Naive thymus-derived CD4-positive, alpha-beta T cell (primary cell): ENCODE measurements at regions not wholly inside any gene's neighbourhood (a gene's known extent, or its start where the extent isn't known, plus 50 kb on each side); places are given as distances from the start of the nearest gene placed in this dataset.
A peak's percentile ranks its signal among the peaks of the same experiment; 100 is the strongest.
"Not testable (repeated sequence)": the region's sequence is repeated elsewhere in the genome, so short reads cannot be mapped to it uniquely, and the experiment has no call there.

ENCODE experiments used
- ATAC-seq: fragments of 150-1000 bp; cut with Tn5 transposase; 2 replicates; pipeline ENCODE4 v1.10.0; 2021; ENCODE audit warnings: mild to moderate bottlenecking, moderate library complexity
- CTCF ChIA-PET: fragments of 350-600 bp; sonication (Branson Sonifier 250); formaldehyde crosslinking; loops from one replicate; lab custom pipeline; 2021; ENCODE audit warnings: antibody characterized with exemption; lab: Charles Lee
- POLR2A ChIA-PET: fragments of 350-600 bp; sonication (Branson Sonifier 250); formaldehyde crosslinking; loops from one replicate; lab custom pipeline; 2021; ENCODE audit warnings: antibody characterized with exemption, inconsistent platforms; lab: Charles Lee
- DNase-seq, 9 donors: peaks; one replicate each; pipeline versions ENCODE4 v3.0.0 to v3.0.0-alpha.2; 2020 to 2022; ENCODE audit warnings: mixed read lengths in 1 of 9
- H3K27ac ChIP-seq: one replicate; pipeline ENCODE4 v1.7.0; 2013; ENCODE audit warnings: mild to moderate bottlenecking, low read depth, low read length, moderate library complexity
- H3K27me3 ChIP-seq, 2 donors: one replicate each; pipeline ENCODE4 v1.7.0; 2013; ENCODE audit warnings: low read length in 2 of 2, mild to moderate bottlenecking in 2 of 2, moderate library complexity in 2 of 2; ENCODE audit not compliant: control insufficient read depth in 2 of 2, insufficient read depth in 2 of 2
- H3K36me3 ChIP-seq, 3 experiments: 1 replicate in 2 of 3; 2 replicates in 1 of 3; pipeline ENCODE4 v1.7.0; 2013; ENCODE audit warnings: low read length in 3 of 3, mild to moderate bottlenecking in 3 of 3, moderate library complexity in 1 of 3; ENCODE audit not compliant: insufficient read depth in 3 of 3, control insufficient read depth in 2 of 3
- H3K4me1 ChIP-seq, 2 donors: one replicate each; pipeline ENCODE4 v1.7.0; 2013; ENCODE audit warnings: low read length in 2 of 2, mild to moderate bottlenecking in 2 of 2, moderate library complexity in 1 of 2; ENCODE audit not compliant: control insufficient read depth in 2 of 2, insufficient read depth in 2 of 2
- H3K4me3 ChIP-seq: 2 replicates; pipeline ENCODE4 v1.7.0; 2013; ENCODE audit warnings: mild to moderate bottlenecking, low read length
- H3K9me3 ChIP-seq, 3 experiments: 1 replicate in 2 of 3; 2 replicates in 1 of 3; pipeline ENCODE4 v1.7.0; 2013; ENCODE audit warnings: low read length in 3 of 3; ENCODE audit not compliant: control insufficient read depth in 2 of 3
- H3K27ac Mint-ChIP-seq, 9 donors: one replicate each; pipeline ENCODE4 v1.8.0; 2020 to 2022; ENCODE audit warnings: mixed read lengths in 9 of 9, mild to moderate bottlenecking in 8 of 9, moderate library complexity in 5 of 9, inconsistent platforms in 2 of 9
- H3K27me3 Mint-ChIP-seq, 5 donors: one replicate each; pipeline ENCODE4 v1.8.0; 2021 to 2022; ENCODE audit warnings: mixed read lengths in 5 of 5, mild to moderate bottlenecking in 1 of 5
- H3K36me3 Mint-ChIP-seq, 5 donors: one replicate each; pipeline ENCODE4 v1.8.0; 2020 to 2022; ENCODE audit warnings: mixed read lengths in 5 of 5, mild to moderate bottlenecking in 3 of 5, inconsistent platforms in 1 of 5
- H3K4me1 Mint-ChIP-seq, 7 donors: one replicate each; pipeline ENCODE4 v1.8.0; 2020 to 2022; ENCODE audit warnings: mixed read lengths in 7 of 7, mild to moderate bottlenecking in 3 of 7, inconsistent platforms in 1 of 7
- H3K4me3 Mint-ChIP-seq, 10 donors: one replicate each; pipeline ENCODE4 v1.8.0; 2020 to 2022; ENCODE audit warnings: mild to moderate bottlenecking in 10 of 10, mixed read lengths in 10 of 10, moderate library complexity in 6 of 10, inconsistent platforms in 2 of 10
- H3K9me3 Mint-ChIP-seq, 11 donors: one replicate each; pipeline ENCODE4 v1.8.0; 2020 to 2022; ENCODE audit warnings: mixed read lengths in 11 of 11, mild to moderate bottlenecking in 4 of 11, inconsistent platforms in 1 of 11, moderate library complexity in 1 of 11
- intact Hi-C, 2 donors: fragments of 100-400 bp; cut with micrococcal nuclease; formaldehyde crosslinking; loops; one replicate each; pipeline ENCODE4 v1.15.1; 2023

DNA sequence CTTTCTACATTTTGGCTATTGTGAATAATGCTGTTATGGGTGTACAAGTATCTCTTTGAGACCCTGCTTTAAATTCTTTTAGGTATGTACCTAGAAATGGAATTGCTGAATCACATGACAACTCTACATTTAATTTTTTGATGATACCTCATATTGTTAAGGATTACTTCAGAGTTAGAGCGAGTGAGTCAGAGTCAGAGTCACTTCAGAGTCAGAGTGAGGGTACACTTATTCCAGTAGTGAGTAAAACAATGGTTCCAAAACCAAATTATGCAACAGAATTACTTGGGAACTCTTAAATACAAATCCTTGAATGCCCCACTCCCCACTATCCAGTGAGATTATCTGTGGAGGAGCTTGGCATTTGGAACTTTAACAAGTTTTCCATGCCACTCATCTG, 50.3 kb upstream of the SNRK start:
- H3K36me3 ChIP-seq: no peaks in the 10 kb centered on the region
- Mint-ChIP-seq H3K36me3 (peaks cover 0 to 11% (median 0%) of the 10 kb centered on the region in 5 donors), H3K27ac (no peak overlapping the region), H3K4me3 (no peak overlapping the region), H3K9me3 (peaks cover 0 to 14% (median 0%) of the 10 kb centered on the region in 11 donors), H3K4me1 (peaks cover 7 to 32% (median 24%) of the 10 kb centered on the region in 7 donors), H3K27me3 (peaks cover 0 to 8% (median 0%) of the 10 kb centered on the region in 5 donors)
- ChIA-PET POLR2A (interaction anchor here (1.0 kb wide), 1 partner anchor 9 kb away, joined by 3 read pairs; no protein-coding TSS in a partner anchor), CTCF (interaction anchor here (0.5 to 1.1 kb wide), 2 partner anchors 66 to 73 kb away, joined by 3 read pairs; no protein-coding TSS in a partner anchor)
- no peak overlapping the region for H3K27ac ChIP-seq
- no peaks in the 10 kb centered on the region for H3K9me3 ChIP-seq
- H3K4me1 ChIP-seq: peaks cover 3 to 4% of the 10 kb centered on the region in 2 donors
- no peaks in the 10 kb centered on the region for H3K27me3 ChIP-seq
- ATAC-seq (no peak), DNase-seq (no peak)
- intact Hi-C loops: no loop called here
- no peak overlapping the region for H3K4me3 ChIP-seq

DNA sequence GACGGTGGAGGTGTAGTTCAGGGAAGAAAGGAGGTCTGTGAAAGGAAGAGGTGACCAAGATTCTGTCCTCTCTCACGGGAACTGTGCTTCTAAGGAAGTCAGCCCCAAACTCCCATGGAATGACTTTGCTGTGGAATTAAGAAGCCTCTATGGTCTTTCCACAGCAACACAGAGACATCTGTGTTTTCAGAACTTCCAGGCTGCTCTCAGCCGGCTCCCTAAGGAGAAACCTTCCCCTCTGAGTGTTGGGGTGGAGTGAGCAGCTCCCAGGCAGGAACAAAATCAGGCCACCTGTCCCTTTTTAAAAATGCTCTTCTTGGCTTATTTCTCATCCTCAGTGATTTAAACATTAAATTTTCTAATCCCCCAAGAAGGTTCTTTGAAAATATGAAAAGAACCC, 53.3 kb upstream of the SNRK start:
- no peak for ATAC-seq
- H3K9me3 ChIP-seq: no peaks in the 10 kb centered on the region
- DNase-seq: no peak
- ChIA-PET POLR2A (interaction anchor here (0.7 to 1.9 kb wide), 5 partner anchors 11 to 617 kb away, joined by 3 to 8 read pairs (median 4); no protein-coding TSS in a partner anchor), CTCF (interaction anchor here (0.7 to 1.2 kb wide), 2 partner anchors 67 to 71 kb away, joined by 3 to 4 read pairs; no protein-coding TSS in a partner anchor)
- Mint-ChIP-seq H3K9me3 (peaks cover 0 to 11% (median 2%) of the 10 kb centered on the region in 11 donors), H3K27ac (no peak overlapping the region), H3K27me3 (peaks cover 0 to 17% (median 0%) of the 10 kb centered on the region in 5 donors), H3K4me3 (no peak overlapping the region), H3K36me3 (peaks cover 0 to 8% (median 2%) of the 10 kb centered on the region in 5 donors), H3K4me1 (peaks cover 3 to 15% (median 7%) of the 10 kb centered on the region in 7 donors)
- H3K36me3 ChIP-seq: no peaks in the 10 kb centered on the region
- no peak overlapping the region for H3K4me3 ChIP-seq
- intact Hi-C loops: no loop called here
- H3K4me1 ChIP-seq: peaks cover 0 to 3% of the 10 kb centered on the region in 2 donors
- H3K27me3 ChIP-seq: no peaks in the 10 kb centered on the region
- H3K27ac ChIP-seq: no peak overlapping the region

DNA sequence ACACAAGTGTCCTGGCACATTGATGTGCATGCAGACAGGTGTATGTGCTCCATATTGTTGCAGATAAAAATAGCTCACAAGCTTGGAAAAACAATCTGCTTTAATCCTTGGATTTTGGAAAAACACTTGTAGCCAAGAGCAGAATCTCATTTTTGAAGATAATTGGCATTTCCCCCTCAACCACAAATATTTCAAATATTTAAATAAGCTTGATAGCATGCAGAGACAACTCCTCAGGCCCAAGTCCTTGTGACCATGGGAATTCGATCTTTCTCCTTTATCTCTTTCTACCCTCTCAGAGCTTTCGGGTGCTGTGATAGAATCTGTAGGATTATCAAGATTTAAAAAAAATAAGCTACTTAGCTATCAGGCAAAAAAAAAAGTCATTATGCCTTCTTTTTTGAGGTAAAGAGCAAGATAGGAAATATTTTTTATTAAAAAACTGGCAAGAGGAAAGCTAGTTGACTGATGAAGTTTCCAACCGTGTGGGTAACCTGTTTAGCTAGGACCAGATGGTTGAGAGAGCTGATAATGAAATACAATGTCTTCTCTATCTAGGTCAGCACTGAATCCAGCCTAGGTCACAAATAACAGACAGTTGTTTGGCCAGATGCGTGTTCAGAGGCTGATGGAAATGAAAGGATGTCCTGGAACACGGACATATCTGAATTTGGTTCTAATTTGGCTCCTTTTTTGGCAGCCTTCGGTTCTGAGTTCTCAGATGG, 54.9 kb upstream of the SNRK start:
- peaks cover 0 to 12% (median 0%) of the 10 kb centered on the region in 5 donors for H3K27me3 Mint-ChIP-seq
- ATAC-seq: no peak
- no peak overlapping the region for H3K4me3 ChIP-seq
- intact Hi-C loops: loop anchor here in 1 of 2 donors (2.0 kb wide), 1 partner anchor 15 kb away; no protein-coding TSS in a partner anchor
- POLR2A ChIA-PET: interaction anchor here (0.6 to 1.4 kb wide), 5 partner anchors 11 to 69 kb away, joined by 3 to 5 read pairs (median 4); partner anchors contain the start of gene SNRK
- H3K4me1 ChIP-seq: peaks cover 0 to 2% of the 10 kb centered on the region in 2 donors
- H3K27me3 ChIP-seq: no peaks in the 10 kb centered on the region
- no peak for DNase-seq
- H3K36me3 ChIP-seq: no peaks in the 10 kb centered on the region
- H3K9me3 Mint-ChIP-seq: peaks cover 6 to 18% (median 17%) of the 10 kb centered on the region in 11 donors
- H3K4me3 Mint-ChIP-seq: no peak overlapping the region
- H3K27ac ChIP-seq: no peak overlapping the region
- peak overlapping the region in 1 of 9 donors; percentile 11 for H3K27ac Mint-ChIP-seq
- CTCF ChIA-PET: interaction anchor here (0.9 kb wide), 2 partner anchors 10 to 17 kb away, joined by 3 to 4 read pairs; no protein-coding TSS in a partner anchor
- H3K4me1 Mint-ChIP-seq: peaks cover 3 to 15% (median 5%) of the 10 kb centered on the region in 7 donors
- H3K9me3 ChIP-seq: no peaks in the 10 kb centered on the region
- peaks cover 0 to 20% (median 14%) of the 10 kb centered on the region in 5 donors for H3K36me3 Mint-ChIP-seq

DNA sequence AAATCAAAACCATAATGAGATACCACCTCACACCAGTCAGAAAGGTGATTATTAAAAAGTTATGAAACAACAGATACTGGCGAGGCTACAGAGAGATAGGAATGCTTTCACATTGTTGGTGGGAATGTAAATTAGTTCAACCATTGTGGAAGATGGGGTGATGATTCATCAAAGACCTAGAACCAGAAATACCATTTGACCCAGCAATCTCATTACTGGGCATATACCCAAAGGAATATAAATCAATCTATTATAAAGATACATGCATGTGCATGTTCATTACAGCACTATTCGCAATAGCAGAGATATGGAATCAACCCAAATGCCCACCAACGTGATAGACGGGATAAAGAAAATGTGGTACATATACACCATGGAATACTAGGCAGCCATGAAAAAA, 56.5 kb upstream of the SNRK start:
- intact Hi-C loops: loop anchor here in 1 of 2 donors (2.0 kb wide), 1 partner anchor 17 kb away; no protein-coding TSS in a partner anchor
- H3K4me1 ChIP-seq, CTCF ChIA-PET, DNase-seq, H3K27me3 ChIP-seq, H3K36me3 ChIP-seq, H3K4me3 ChIP-seq, H3K4me3 Mint-ChIP-seq, POLR2A ChIA-PET, H3K9me3 ChIP-seq, H3K27ac Mint-ChIP-seq, ATAC-seq, H3K27ac ChIP-seq: not testable (repeated sequence)
- Mint-ChIP-seq H3K9me3 (peaks cover 6 to 19% (median 17%) of the 10 kb centered on the region in 11 donors), H3K36me3 (peaks cover 0 to 21% (median 14%) of the 10 kb centered on the region in 5 donors), H3K27me3 (peaks cover 0 to 12% (median 0%) of the 10 kb centered on the region in 5 donors), H3K4me1 (peaks cover 4 to 19% (median 11%) of the 10 kb centered on the region in 7 donors)

DNA sequence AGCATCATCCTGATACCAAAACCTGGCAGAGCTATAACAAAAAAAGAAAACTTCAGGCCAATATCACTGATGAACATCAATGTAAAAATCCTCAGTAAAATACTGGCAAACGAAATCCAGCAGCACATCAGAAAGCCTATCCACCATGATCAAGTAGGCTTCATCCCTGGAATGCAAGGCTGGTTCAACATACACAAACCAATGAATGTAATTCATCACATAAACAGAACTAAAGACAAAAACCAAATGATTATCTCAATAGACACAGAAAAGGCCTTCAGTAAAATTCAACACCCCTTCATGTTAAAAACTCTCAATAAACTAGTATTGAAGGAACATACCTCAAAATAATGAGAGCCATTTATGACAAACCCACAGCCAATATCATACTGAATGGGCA, 58.7 kb upstream of the SNRK start:
- H3K27me3 ChIP-seq, H3K27ac ChIP-seq, H3K27ac Mint-ChIP-seq, ATAC-seq, DNase-seq, H3K9me3 ChIP-seq, H3K4me3 ChIP-seq, H3K4me3 Mint-ChIP-seq, intact Hi-C loops, H3K36me3 ChIP-seq: not testable (repeated sequence)
- Mint-ChIP-seq H3K9me3 (peaks cover 6 to 20% (median 17%) of the 10 kb centered on the region in 11 donors), H3K27me3 (peaks cover 0 to 12% (median 0%) of the 10 kb centered on the region in 5 donors), H3K4me1 (peaks cover 12 to 35% (median 28%) of the 10 kb centered on the region in 7 donors), H3K36me3 (peaks cover 0 to 23% (median 14%) of the 10 kb centered on the region in 5 donors)
- peaks cover 13 to 27% of the 10 kb centered on the region in 2 donors for H3K4me1 ChIP-seq
- POLR2A ChIA-PET: interaction anchor here (0.6 kb wide), 1 partner anchor 129 kb away, joined by 4 read pairs; no protein-coding TSS in a partner anchor
- CTCF ChIA-PET: interaction anchor here (0.7 kb wide), 1 partner anchor 502 kb away, joined by 3 read pairs; no protein-coding TSS in a partner anchor

DNA sequence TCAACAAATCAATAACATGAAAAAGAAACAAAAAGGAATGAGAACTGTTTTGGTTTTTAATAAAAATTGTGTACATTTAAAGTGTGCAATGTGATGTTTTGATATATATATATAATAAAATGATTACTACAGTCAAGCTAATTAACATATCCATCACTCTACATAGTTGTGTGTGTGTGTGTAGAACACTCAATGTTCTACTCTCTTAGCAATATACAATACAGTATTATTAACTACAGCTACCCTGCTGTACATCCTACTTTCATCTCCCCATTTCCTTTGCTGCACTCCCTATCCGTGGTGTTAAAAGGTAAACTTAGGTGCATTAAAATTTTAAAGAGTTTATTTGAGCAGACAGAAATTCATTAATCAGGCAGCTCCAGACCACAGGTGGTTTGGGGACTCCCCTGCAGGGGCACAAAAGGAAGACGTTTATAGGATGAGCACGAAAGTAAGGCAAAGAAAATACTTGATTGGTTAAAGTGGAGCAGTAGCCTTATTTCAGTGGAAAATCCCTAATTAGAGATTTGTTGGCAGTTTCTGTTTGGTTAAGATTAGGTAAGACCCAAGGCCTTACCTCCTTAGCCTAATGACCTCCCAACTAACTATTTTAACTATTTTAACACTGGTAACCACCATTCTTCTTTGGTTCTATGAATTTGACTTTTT, 61.8 kb upstream of the SNRK start:
- no peak overlapping the region for H3K27ac ChIP-seq
- ChIA-PET POLR2A (interaction anchor here (0.7 to 1.9 kb wide), 7 partner anchors 12 to 146 kb away, joined by 3 to 10 read pairs (median 3); partner anchors contain the start of gene SNRK), CTCF (interaction anchor here (0.5 to 5.0 kb wide), 10 partner anchors 11 to 279 kb away, joined by 3 to 50 read pairs (median 4); no protein-coding TSS in a partner anchor)
- peaks cover 6 to 20% (median 17%) of the 10 kb centered on the region in 11 donors for H3K9me3 Mint-ChIP-seq
- intact Hi-C loops: loop anchor here (1.0 to 5.0 kb wide), 4 partner anchors 42 to 973 kb away; no protein-coding TSS in a partner anchor
- H3K27me3 Mint-ChIP-seq: no peaks in the 10 kb centered on the region
- ATAC-seq (peak; percentile 69), DNase-seq (peak in 1 of 9 donors; percentile 18)
- H3K9me3 ChIP-seq: no peaks in the 10 kb centered on the region
- peak overlapping the region in 8 of 9 donors; percentile 8 to 93 (median 86) for H3K27ac Mint-ChIP-seq
- H3K36me3 Mint-ChIP-seq: peaks cover 0 to 21% (median 14%) of the 10 kb centered on the region in 5 donors
- peaks cover 13 to 50% of the 10 kb centered on the region in 2 donors for H3K4me1 ChIP-seq
- H3K27me3 ChIP-seq: no peaks in the 10 kb centered on the region
- H3K36me3 ChIP-seq: no peaks in the 10 kb centered on the region
- H3K4me3 Mint-ChIP-seq: peak overlapping the region in 9 of 10 donors; percentile 20 to 71 (median 52)
- H3K4me1 Mint-ChIP-seq: peaks cover 22 to 61% (median 58%) of the 10 kb centered on the region in 7 donors
- H3K4me3 ChIP-seq: no peak overlapping the region
